Choroid plexus epithelial cell (primary cell): ENCODE measurements at regions not wholly inside any gene's neighbourhood (a gene's known extent, or its start where the extent isn't known, plus 50 kb on each side); places are given as distances from the start of the nearest gene placed in this dataset.
A peak's percentile ranks its signal among the peaks of the same experiment; 100 is the strongest.

Experiments used
- DNase-seq: peaks from one replicate; pipeline ENCODE4 v3.0.0-alpha.2; 2010; ENCODE audit warnings: low read depth
- H3K4me3 ChIP-seq: 2 replicates; pipeline ENCODE4 v1.5.1; 2011; ENCODE audit warnings: low read depth, mild to moderate bottlenecking, control low read depth, low read length, moderate library complexity
- TF ChIP-seq, protein P1 (sequence below): conservative IDR thresholded peaks from 2 replicates; pipeline ENCODE4 v1.5.1; 2011; ENCODE audit warnings: low read depth, mild to moderate bottlenecking, control low read depth, inconsistent platforms, low read length, moderate library complexity

DNA sequence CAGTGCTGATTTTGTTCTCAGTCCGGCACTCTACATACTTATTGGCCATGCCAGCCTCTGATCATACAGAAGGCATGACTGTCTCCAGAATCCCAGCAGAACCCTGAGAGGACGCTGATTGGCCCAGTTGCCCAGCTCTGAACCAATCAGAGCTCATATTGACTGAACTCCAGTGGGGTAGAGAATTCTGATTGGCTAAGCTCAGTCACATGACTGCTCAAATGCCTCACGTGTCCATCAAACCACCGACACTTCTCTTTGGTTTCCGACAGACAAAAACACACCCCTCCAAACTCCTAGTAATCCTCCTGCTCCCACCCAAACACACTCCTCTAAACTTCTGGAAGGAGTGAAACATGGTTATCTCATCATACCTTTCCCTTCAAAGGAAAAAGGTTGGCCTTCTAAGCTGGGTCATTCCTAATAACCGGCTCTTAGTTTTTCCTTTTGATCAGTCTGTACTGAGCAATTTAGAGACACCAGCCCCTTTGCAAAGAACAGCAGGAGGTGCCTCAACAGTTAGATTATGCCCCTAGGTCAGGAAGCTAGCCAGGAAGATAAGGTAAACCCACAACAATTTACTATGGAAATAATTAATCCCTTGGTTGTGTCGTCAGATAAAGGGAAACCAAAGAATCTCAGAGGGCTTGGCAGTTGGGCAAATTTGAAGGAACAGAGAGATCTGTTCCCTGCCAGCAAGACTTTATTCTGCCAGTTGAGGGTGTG, 187.8 kb downstream of the TLE3 start:
- DNase-seq = no peak
- TF ChIP-seq, protein P1, sequence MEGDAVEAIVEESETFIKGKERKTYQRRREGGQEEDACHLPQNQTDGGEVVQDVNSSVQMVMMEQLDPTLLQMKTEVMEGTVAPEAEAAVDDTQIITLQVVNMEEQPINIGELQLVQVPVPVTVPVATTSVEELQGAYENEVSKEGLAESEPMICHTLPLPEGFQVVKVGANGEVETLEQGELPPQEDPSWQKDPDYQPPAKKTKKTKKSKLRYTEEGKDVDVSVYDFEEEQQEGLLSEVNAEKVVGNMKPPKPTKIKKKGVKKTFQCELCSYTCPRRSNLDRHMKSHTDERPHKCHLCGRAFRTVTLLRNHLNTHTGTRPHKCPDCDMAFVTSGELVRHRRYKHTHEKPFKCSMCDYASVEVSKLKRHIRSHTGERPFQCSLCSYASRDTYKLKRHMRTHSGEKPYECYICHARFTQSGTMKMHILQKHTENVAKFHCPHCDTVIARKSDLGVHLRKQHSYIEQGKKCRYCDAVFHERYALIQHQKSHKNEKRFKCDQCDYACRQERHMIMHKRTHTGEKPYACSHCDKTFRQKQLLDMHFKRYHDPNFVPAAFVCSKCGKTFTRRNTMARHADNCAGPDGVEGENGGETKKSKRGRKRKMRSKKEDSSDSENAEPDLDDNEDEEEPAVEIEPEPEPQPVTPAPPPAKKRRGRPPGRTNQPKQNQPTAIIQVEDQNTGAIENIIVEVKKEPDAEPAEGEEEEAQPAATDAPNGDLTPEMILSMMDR = no peak

DNA sequence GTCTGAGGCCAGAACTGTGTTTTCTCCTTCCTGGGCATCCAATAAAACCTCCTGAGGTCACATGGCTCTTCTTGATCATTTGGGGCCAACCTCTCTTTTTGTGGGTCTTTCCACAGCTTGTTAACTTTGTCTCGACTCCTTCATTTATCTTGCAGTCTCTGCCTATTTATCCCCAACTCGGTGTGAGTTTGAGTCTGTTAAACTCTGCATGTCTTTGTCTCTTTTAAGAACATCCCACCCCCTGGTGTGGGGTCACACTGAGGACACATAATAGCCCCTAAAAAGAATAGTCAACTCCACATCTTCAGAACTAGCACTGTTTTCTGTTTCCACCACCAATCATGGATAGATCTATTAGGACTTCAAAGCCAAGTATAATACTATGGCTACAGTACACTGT, 187.2 kb downstream of the TLE3 start:
- DNase-seq = no peak
- TF ChIP-seq, protein P1 = no peak
- H3K4me3 ChIP-seq = no peak overlapping the region

More for the DNA sequence above, 187.8 kb downstream of the TLE3 start:
- no peak overlapping the region for H3K4me3 ChIP-seq

DNA sequence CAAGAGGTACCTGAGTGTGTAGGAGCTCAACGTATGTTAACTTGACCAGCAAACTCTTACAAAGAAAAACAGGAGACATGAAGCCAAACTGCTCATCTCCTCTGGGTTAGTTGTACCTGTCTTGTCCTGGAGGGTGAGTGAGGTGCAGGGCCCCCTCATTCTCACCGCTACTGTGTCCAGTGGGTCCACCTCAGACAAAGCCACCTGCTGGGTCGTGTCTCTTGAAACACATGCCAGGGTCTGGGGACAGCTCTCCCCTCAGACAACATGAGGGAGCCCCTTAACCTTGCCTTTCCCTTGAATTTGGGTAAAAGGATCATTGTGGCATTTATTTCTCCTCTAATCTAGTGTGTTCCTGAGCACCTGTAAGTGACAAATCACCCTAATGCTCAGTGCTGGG, 185.6 kb downstream of the TLE3 start:
- no peak for DNase-seq
- TF ChIP-seq, protein P1 = no peak
- no peak overlapping the region for H3K4me3 ChIP-seq

DNA sequence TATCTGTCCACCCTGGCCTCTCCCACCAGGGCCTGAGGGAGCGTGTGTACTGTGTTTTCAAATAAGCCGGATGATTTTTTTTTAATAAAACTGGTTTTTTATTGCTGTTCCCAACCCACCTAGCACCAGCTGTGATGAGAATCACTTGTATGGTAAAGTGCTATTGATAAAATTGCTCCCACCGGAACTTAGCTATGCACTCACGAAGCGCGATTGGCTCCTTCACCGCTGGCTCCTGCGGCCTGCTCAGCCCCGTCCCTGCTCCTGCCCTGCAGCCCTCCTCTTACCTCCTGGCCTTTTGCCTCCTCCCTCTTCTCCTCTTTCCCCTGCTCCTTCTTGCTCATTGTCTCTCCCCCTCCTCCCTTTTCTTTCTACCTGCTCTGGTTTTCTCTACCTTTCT, 183.7 kb downstream of the TLE3 start:
- no peak for DNase-seq
- no peak overlapping the region for H3K4me3 ChIP-seq
- TF ChIP-seq, protein P1 = no peak

DNA sequence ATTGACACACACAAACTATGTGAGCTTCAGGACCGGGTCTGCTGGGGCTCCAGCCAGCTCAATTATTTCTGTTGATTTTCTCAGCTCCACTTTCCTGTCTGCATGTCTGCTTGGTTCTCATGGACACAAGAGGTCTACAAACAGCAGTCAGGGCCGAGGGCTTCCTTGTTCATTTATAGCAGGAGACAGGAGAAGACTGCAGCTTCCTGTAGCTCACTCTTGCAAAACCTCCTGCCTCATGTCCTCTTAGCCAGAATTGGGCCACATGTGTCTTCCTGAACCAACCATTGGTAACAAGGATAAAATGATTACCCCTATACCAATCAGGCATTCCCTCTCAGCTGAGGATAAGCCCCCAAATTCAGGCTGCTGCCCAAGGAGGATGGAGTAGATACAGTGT, 182.8 kb downstream of the TLE3 start:
- no peak overlapping the region for H3K4me3 ChIP-seq
- DNase-seq = peak; percentile 18
- TF ChIP-seq, protein P1 = no peak

DNA sequence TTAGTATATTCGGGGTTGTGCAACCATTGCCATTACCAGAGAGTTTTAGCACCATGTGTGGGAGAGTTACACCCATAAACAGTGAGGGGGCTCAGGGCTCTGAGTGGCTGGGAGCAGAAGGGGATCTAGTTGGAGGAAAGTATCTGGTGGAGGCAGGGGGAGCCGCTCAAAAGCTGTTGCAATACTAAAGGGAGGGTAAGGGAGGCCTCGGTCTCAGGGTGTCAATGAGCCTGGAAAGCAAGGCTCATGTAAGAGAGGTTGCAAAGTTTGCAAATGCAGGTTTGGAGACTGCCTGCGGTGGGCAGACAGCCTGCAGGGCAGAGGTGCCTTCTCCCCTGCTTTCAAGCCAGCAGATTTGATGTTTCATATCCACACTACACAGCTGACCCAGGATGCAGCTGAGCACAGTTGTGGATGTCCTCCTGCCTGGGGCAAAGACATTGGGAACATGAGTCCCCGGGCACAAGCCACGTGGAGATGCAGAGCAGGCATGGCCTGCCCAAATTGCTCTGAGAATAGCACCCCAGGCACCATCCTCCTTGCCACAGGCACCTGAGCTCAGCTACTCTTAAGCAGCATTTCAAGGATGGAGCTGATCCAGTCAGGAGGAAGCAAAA, 181.4 kb downstream of the TLE3 start:
- TF ChIP-seq, protein P1 = no peak
- DNase-seq = no peak
- H3K4me3 ChIP-seq = no peak overlapping the region

DNA sequence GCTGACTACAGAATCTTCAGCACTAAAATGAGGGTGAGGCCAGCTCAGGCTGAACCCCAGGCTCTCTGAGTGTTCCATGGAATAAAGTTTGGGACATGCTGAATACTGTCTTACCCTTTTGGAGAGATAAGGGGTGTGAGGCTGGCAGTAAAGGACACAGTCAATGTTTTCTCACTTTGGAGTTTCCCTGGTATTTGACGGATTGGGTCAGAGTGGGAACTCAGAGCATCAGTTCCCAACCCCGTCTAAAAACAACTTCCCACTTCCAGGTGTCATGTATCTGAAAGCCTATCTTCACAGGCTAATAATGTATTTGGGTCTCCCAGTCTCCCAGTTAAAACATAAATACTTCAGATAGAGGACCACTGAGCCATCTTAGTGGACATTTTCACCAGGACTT, 180.7 kb downstream of the TLE3 start:
- TF ChIP-seq, protein P1 = no peak
- DNase-seq = no peak

More for the DNA sequence above, 180.7 kb downstream of the TLE3 start:
- H3K4me3 ChIP-seq = no peak overlapping the region
